Upper lobe of left lung (tissue), 4 donors: ENCODE measurements at regions not wholly inside any gene's neighbourhood (a gene's known extent, or its start where the extent isn't known, plus 50 kb on each side); places are given as distances from the start of the nearest gene placed in this dataset.
"Not testable (repeated sequence)": the region's sequence is repeated elsewhere in the genome, so short reads cannot be mapped to it uniquely, and the experiment has no call there.

Source experiments
- CTCF ChIP-seq, 6 experiments: fragments of 450-650 bp in 4 of 6; fragments of 200-600 bp in 2 of 6; sonication (generic) in 2 of 6; IDR thresholded peaks; one replicate each; pipeline ENCODE4 v1.5.1; 2016 to 2019; ENCODE audit warnings: antibody characterized with exemption in 6 of 6
- EP300 ChIP-seq, 4 donors: sonication (generic); formaldehyde crosslinking; IDR thresholded peaks; one replicate each; pipeline ENCODE4 v1.5.1; 2017; ENCODE audit warnings: antibody characterized with exemption in 4 of 4, control low read depth in 2 of 4
- POLR2A ChIP-seq, 4 donors: fragments of 450-650 bp; IDR thresholded peaks; one replicate each; pipeline ENCODE4 v1.5.1; 2016 to 2017; ENCODE audit warnings: antibody characterized with exemption in 4 of 4, mild to moderate bottlenecking in 2 of 4
- POLR2AphosphoS5 ChIP-seq, 2 donors: sonication (generic); formaldehyde crosslinking; IDR thresholded peaks; one replicate each; pipeline ENCODE4 v1.5.1; 2017; ENCODE audit warnings: antibody characterized with exemption in 2 of 2

GRCh38 chr4:22635182-22635549, 57.6 kb upstream of the GBA3 start:
- not testable (repeated sequence) for TF ChIP-seq CTCF, POLR2A, POLR2AphosphoS5, EP300 (IDR thresholded peaks at IDR 0.05)
